ENCODE measurements at regions not wholly inside any gene's neighbourhood (a gene's known extent, or its start where the extent isn't known, plus 50 kb on each side); places are given as distances from the start of the nearest gene placed in this dataset.
"Not testable (repeated sequence)": the region's sequence is repeated elsewhere in the genome, so short reads cannot be mapped to it uniquely, and the experiment has no call there.

GRCh38 chr16:88165040-88165544 lies 213.9 kb downstream of the BANP start:
- TF ChIP-seq, protein P1, sequence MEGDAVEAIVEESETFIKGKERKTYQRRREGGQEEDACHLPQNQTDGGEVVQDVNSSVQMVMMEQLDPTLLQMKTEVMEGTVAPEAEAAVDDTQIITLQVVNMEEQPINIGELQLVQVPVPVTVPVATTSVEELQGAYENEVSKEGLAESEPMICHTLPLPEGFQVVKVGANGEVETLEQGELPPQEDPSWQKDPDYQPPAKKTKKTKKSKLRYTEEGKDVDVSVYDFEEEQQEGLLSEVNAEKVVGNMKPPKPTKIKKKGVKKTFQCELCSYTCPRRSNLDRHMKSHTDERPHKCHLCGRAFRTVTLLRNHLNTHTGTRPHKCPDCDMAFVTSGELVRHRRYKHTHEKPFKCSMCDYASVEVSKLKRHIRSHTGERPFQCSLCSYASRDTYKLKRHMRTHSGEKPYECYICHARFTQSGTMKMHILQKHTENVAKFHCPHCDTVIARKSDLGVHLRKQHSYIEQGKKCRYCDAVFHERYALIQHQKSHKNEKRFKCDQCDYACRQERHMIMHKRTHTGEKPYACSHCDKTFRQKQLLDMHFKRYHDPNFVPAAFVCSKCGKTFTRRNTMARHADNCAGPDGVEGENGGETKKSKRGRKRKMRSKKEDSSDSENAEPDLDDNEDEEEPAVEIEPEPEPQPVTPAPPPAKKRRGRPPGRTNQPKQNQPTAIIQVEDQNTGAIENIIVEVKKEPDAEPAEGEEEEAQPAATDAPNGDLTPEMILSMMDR (IDR thresholded peaks at IDR 0.05) = not testable (repeated sequence)
- TF ChIP-seq EZH2 (IDR thresholded peaks at IDR 0.05; ENCODE audit: borderline replicate concordance, insufficient read depth, low read depth, low read length, poor library complexity, severe bottlenecking) = not testable (repeated sequence)
